ENCODE measurements at regions not wholly inside any gene's neighbourhood (a gene's known extent, or its start where the extent isn't known, plus 50 kb on each side); places are given as distances from the start of the nearest gene placed in this dataset.

- Mint-ChIP-seq H3K9me3 (peaks cover 4% of the 10 kb centered on the region; the same call in 1 of the 3 replicates), H3K27me3 (ENCODE audit: insufficient read depth, low read depth, poor library complexity) (peaks cover 2% of the 10 kb centered on the region), H3K4me1 (peaks cover 10% of the 10 kb centered on the region; the same call in 2 of the 3 replicates), H3K27ac (no peak overlapping the region), H3K4me3 (no peak overlapping the region), H3K36me3 (ENCODE audit: low read depth) (peaks cover 3% of the 10 kb centered on the region; the same call in 1 of the 3 replicates)
- ATAC-seq = no peak
- TF ChIP-seq ZNF114 (CRISPR knock-in tag; IDR thresholded peaks at IDR 0.05) (no peak), POLR2AphosphoS5 (IDR thresholded peaks at IDR 0.05; ENCODE audit: low read depth) (no peak), ZNF331 (CRISPR knock-in tag; IDR thresholded peaks at IDR 0.05; ENCODE audit: low read depth) (no peak), JUNB (IDR thresholded peaks at IDR 0.05; ENCODE audit: unreplicated experiment) (no peak), NANOG (IDR thresholded peaks at IDR 0.05; ENCODE audit: borderline replicate concordance) (no peak), ZNF462 (CRISPR knock-in tag; IDR thresholded peaks at IDR 0.05) (no peak), STAT1 (IDR thresholded peaks at IDR 0.05; ENCODE audit: unreplicated experiment) (no peak), CREB1 (CRISPR knock-in tag; IDR thresholded peaks at IDR 0.05; ENCODE audit: low read depth) (no peak), EZH2phosphoT487 (IDR thresholded peaks at IDR 0.05; ENCODE audit: unreplicated experiment) (no peak), EZH2 (IDR thresholded peaks at IDR 0.05; ENCODE audit: low read depth, unreplicated experiment) (no peak)
- TF ChIP-seq, protein P1, sequence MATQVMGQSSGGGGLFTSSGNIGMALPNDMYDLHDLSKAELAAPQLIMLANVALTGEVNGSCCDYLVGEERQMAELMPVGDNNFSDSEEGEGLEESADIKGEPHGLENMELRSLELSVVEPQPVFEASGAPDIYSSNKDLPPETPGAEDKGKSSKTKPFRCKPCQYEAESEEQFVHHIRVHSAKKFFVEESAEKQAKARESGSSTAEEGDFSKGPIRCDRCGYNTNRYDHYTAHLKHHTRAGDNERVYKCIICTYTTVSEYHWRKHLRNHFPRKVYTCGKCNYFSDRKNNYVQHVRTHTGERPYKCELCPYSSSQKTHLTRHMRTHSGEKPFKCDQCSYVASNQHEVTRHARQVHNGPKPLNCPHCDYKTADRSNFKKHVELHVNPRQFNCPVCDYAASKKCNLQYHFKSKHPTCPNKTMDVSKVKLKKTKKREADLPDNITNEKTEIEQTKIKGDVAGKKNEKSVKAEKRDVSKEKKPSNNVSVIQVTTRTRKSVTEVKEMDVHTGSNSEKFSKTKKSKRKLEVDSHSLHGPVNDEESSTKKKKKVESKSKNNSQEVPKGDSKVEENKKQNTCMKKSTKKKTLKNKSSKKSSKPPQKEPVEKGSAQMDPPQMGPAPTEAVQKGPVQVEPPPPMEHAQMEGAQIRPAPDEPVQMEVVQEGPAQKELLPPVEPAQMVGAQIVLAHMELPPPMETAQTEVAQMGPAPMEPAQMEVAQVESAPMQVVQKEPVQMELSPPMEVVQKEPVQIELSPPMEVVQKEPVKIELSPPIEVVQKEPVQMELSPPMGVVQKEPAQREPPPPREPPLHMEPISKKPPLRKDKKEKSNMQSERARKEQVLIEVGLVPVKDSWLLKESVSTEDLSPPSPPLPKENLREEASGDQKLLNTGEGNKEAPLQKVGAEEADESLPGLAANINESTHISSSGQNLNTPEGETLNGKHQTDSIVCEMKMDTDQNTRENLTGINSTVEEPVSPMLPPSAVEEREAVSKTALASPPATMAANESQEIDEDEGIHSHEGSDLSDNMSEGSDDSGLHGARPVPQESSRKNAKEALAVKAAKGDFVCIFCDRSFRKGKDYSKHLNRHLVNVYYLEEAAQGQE (IDR thresholded peaks at IDR 0.05; ENCODE audit: unreplicated experiment) = no peak
- TF ChIP-seq, protein P2, sequence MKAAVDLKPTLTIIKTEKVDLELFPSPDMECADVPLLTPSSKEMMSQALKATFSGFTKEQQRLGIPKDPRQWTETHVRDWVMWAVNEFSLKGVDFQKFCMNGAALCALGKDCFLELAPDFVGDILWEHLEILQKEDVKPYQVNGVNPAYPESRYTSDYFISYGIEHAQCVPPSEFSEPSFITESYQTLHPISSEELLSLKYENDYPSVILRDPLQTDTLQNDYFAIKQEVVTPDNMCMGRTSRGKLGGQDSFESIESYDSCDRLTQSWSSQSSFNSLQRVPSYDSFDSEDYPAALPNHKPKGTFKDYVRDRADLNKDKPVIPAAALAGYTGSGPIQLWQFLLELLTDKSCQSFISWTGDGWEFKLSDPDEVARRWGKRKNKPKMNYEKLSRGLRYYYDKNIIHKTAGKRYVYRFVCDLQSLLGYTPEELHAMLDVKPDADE (IDR thresholded peaks at IDR 0.05) = no peak
- TF ChIP-seq, protein P3, sequence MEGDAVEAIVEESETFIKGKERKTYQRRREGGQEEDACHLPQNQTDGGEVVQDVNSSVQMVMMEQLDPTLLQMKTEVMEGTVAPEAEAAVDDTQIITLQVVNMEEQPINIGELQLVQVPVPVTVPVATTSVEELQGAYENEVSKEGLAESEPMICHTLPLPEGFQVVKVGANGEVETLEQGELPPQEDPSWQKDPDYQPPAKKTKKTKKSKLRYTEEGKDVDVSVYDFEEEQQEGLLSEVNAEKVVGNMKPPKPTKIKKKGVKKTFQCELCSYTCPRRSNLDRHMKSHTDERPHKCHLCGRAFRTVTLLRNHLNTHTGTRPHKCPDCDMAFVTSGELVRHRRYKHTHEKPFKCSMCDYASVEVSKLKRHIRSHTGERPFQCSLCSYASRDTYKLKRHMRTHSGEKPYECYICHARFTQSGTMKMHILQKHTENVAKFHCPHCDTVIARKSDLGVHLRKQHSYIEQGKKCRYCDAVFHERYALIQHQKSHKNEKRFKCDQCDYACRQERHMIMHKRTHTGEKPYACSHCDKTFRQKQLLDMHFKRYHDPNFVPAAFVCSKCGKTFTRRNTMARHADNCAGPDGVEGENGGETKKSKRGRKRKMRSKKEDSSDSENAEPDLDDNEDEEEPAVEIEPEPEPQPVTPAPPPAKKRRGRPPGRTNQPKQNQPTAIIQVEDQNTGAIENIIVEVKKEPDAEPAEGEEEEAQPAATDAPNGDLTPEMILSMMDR (conservative IDR thresholded peaks at IDR 0.05; ENCODE audit: low read depth in 2 of 2) = no peak
- DNase-seq (ENCODE audit: low spot score) = no peak
- H3K4me3 ChIP-seq = no peak overlapping the region
- no peaks in the 10 kb centered on the region for H4K20me1 ChIP-seq (replicated peaks; ENCODE audit: insufficient read depth)
- H3K36me3 ChIP-seq (ENCODE audit: insufficient read depth) = no peaks in the 10 kb centered on the region
- no peaks in the 10 kb centered on the region for H3F3A ChIP-seq (replicated peaks; ENCODE audit: low read depth)
- H3K27ac ChIP-seq (ENCODE audit: low read depth) = no peak overlapping the region
- no peaks in the 10 kb centered on the region for H3K79me2 ChIP-seq (replicated peaks; ENCODE audit: insufficient read depth)
- no peak overlapping the region for H3K4me2 ChIP-seq
- 0 out of 2 replicates have a peak, but pooled peaks cover 8% of the 10 kb centered on the region for H3K9me2 ChIP-seq (ENCODE audit: insufficient read depth)
- H3K4me1 ChIP-seq (ENCODE audit: insufficient read depth) = peaks cover 11% of the 10 kb centered on the region; the same call in 1 of the 2 replicates
- no peaks in the 10 kb centered on the region for H3K27me3 ChIP-seq (ENCODE audit: insufficient read depth)
- H2AFZ ChIP-seq = no peak overlapping the region
Observed at GRCh38 chr13:105519771-105520170, 1015.7 kb downstream of the EFNB2 start.

Data from GM23338 (cell line).